ENCODE measurements at regions not wholly inside any gene's neighbourhood (a gene's known extent, or its start where the extent isn't known, plus 50 kb on each side); places are given as distances from the start of the nearest gene placed in this dataset.

- Histone ChIP-seq H3K9ac (ENCODE audit: low read depth in 2 of 2, low read length in 2 of 2) (no peak overlapping the region), H3K27me3 (no peaks in the 10 kb centered on the region), H3K36me3 (no peaks in the 10 kb centered on the region), H3K4me1 (no peaks in the 10 kb centered on the region), H3K4me3 (no peak overlapping the region), H3K9me3 (no peaks in the 10 kb centered on the region), H3K27ac (no peak overlapping the region)
- intact Hi-C loops (cut with DNase I): no loop called here
- DNase-seq: no peak
- no peak for TF ChIP-seq CTCF (IDR thresholded peaks at IDR 0.05)
Observed at GRCh38 chr10:121113911-121114310, 262.7 kb downstream of the WDR11 start.

GRCh38 chr10:121115154-121115553, 264.0 kb downstream of the WDR11 start:
- no peak overlapping the region for H3K27ac ChIP-seq
- no peak for TF ChIP-seq CTCF (IDR thresholded peaks at IDR 0.05)
- DNase-seq: no peak
- intact Hi-C loops (cut with DNase I): no loop called here
- H3K9me3 ChIP-seq: no peaks in the 10 kb centered on the region
- H3K36me3 ChIP-seq: no peaks in the 10 kb centered on the region
- H3K4me3 ChIP-seq: no peak overlapping the region
- no peaks in the 10 kb centered on the region for H3K27me3 ChIP-seq
- H3K4me1 ChIP-seq: no peaks in the 10 kb centered on the region
- no peak overlapping the region for H3K9ac ChIP-seq (ENCODE audit: low read depth in 2 of 2, low read length in 2 of 2)

GRCh38 chr10:121121462-121121861, 270.3 kb downstream of the WDR11 start:
- intact Hi-C loops (cut with DNase I): no loop called here
- Histone ChIP-seq H3K4me3 (no peak overlapping the region), H3K36me3 (no peaks in the 10 kb centered on the region), H3K4me1 (no peaks in the 10 kb centered on the region), H3K27me3 (no peaks in the 10 kb centered on the region), H3K27ac (no peak overlapping the region), H3K9me3 (no peaks in the 10 kb centered on the region), H3K9ac (ENCODE audit: low read depth in 2 of 2, low read length in 2 of 2) (no peak overlapping the region)
- no peak for DNase-seq
- no peak for TF ChIP-seq CTCF (IDR thresholded peaks at IDR 0.05)

DNA sequence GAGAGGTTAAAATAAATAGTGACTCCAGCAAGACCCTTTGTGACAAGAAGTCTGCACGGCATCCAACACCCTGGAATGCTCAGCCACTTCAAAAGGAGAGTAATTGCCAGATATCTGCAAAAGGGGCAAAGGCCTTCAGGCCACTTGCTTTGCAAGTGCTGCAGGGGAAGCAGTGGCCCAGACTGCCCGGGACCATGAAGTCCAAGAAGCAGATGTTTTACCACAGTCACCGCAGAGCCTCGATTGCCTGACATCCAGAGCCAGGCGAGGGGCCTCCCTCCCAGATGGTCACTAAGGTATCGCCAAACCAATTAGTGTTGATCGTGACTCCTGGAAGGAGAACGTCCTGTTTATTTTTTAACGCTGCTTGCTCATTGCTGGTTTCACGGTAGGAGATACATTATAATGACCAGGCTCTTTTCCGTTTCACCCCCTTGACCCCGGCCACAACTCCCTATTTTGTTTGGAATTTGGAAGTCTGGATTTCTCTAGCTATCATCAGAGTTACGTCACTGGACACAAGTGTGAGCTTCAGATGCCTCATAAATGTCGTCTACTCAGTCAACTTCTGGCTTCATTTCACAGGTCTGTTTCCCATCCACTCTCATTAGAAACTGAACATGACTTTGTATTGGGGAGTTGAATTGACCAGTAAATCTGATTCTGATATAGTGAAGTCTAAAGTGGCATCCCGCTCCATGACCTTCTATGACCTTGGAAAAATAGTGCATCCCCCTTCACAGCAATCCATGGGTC, 276.2 kb downstream of the WDR11 start:
- H3K9me3 ChIP-seq: no peaks in the 10 kb centered on the region
- no peak for DNase-seq
- TF ChIP-seq CTCF (IDR thresholded peaks at IDR 0.05): no peak
- no peaks in the 10 kb centered on the region for H3K4me1 ChIP-seq
- H3K27ac ChIP-seq: no peak overlapping the region
- H3K9ac ChIP-seq (ENCODE audit: low read depth in 2 of 2, low read length in 2 of 2): no peak overlapping the region
- no peak overlapping the region for H3K4me3 ChIP-seq
- H3K36me3 ChIP-seq: no peaks in the 10 kb centered on the region
- intact Hi-C loops (cut with DNase I): no loop called here
- H3K27me3 ChIP-seq: no peaks in the 10 kb centered on the region

DNA sequence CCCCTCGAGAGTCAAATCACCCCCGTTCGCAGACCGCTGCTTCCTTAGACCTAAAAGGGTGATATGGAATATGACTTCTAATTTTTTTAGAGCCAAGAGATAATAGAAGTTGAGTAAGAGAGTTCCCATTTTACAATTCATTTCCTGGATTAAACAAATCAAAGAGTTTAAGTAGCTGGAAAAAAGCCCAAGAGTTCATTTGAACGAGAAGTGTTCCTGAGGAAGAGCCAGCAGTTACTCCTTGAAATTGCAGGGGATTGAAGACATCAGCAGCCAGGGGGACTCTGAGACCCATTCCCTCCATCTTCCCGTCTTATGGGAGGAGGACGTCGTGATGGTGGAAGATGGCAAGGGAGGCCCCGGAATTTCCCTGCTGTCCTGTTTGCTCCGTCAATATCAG, 277.0 kb downstream of the WDR11 start:
- H3K4me1 ChIP-seq: no peaks in the 10 kb centered on the region
- H3K27ac ChIP-seq: no peak overlapping the region
- no peaks in the 10 kb centered on the region for H3K36me3 ChIP-seq
- no peaks in the 10 kb centered on the region for H3K9me3 ChIP-seq
- H3K9ac ChIP-seq (ENCODE audit: low read depth in 2 of 2, low read length in 2 of 2): no peak overlapping the region
- no peak overlapping the region for H3K4me3 ChIP-seq
- no peak for DNase-seq
- TF ChIP-seq CTCF (IDR thresholded peaks at IDR 0.05): no peak
- no peaks in the 10 kb centered on the region for H3K27me3 ChIP-seq
- intact Hi-C loops (cut with DNase I): no loop called here
